Upper lobe of left lung (tissue), 6 donors: ENCODE measurements at regions not wholly inside any gene's neighbourhood (a gene's known extent, or its start where the extent isn't known, plus 50 kb on each side); places are given as distances from the start of the nearest gene placed in this dataset.

Source experiments
- ATAC-seq, 2 donors: fragments of 200-7000 bp; cut with Tn5 transposase; one replicate each; pipeline ENCODE4 v1.9.1; 2022; ENCODE audit warnings: mild to moderate bottlenecking in 2 of 2, moderate library complexity in 2 of 2; ENCODE audit not compliant: low FRiP score in 2 of 2
- DNase-seq, 2 donors: peaks; one replicate each; pipeline ENCODE4 v3.0.0-alpha.2; 2019 to 2020
- H3K27ac ChIP-seq, 4 donors: fragments of 200-600 bp; sonication (generic); one replicate each; pipeline ENCODE4 v1.5.1; 2016 to 2019
- H3K27me3 ChIP-seq, 4 donors: fragments of 200-600 bp; sonication (generic); one replicate each; pipeline ENCODE4 v1.5.1; 2017 to 2019
- H3K36me3 ChIP-seq, 4 donors: fragments of 200-600 bp; sonication (generic); one replicate each; pipeline ENCODE4 v1.5.1; 2016 to 2019
- H3K4me1 ChIP-seq, 4 donors: fragments of 200-600 bp; sonication (generic); one replicate each; pipeline ENCODE4 v1.5.1; 2018 to 2019
- H3K4me3 ChIP-seq, 4 donors: fragments of 200-600 bp; sonication (generic); one replicate each; pipeline ENCODE4 v1.5.1; 2017 to 2019; ENCODE audit warnings: mild to moderate bottlenecking in 2 of 4, moderate library complexity in 1 of 4
- H3K9me3 ChIP-seq, 4 donors: fragments of 200-600 bp; sonication (generic); one replicate each; pipeline ENCODE4 v1.5.1; 2018 to 2019
- EP300 ChIP-seq, 4 donors: sonication (generic); formaldehyde crosslinking; IDR thresholded peaks; one replicate each; pipeline ENCODE4 v1.5.1; 2017; ENCODE audit warnings: antibody characterized with exemption in 4 of 4, control low read depth in 2 of 4
- POLR2A ChIP-seq, 4 donors: fragments of 450-650 bp; IDR thresholded peaks; one replicate each; pipeline ENCODE4 v1.5.1; 2016 to 2017; ENCODE audit warnings: antibody characterized with exemption in 4 of 4, mild to moderate bottlenecking in 2 of 4
- POLR2AphosphoS5 ChIP-seq, 2 donors: sonication (generic); formaldehyde crosslinking; IDR thresholded peaks; one replicate each; pipeline ENCODE4 v1.5.1; 2017; ENCODE audit warnings: antibody characterized with exemption in 2 of 2
- WGBS, 2 donors: methylation state at CpG; one replicate each; pipeline ENCODE4 v1.1.5; 2017 to 2018; 5-methylcytosine and 5-hydroxymethylcytosine counted together
- TF ChIP-seq, protein P1 (sequence below), 6 experiments: fragments of 450-650 bp in 4 of 6; fragments of 200-600 bp in 2 of 6; sonication (generic) in 2 of 6; IDR thresholded peaks; one replicate each; pipeline ENCODE4 v1.5.1; 2016 to 2019; ENCODE audit warnings: antibody characterized with exemption in 6 of 6
- donor health status: DM: no; HTN: no; CAD: no; lungs with moderate emphysema.
- donor health status: DM: no; HTN: yes; CAD: no; lungs with severe emphysema.

DNA sequence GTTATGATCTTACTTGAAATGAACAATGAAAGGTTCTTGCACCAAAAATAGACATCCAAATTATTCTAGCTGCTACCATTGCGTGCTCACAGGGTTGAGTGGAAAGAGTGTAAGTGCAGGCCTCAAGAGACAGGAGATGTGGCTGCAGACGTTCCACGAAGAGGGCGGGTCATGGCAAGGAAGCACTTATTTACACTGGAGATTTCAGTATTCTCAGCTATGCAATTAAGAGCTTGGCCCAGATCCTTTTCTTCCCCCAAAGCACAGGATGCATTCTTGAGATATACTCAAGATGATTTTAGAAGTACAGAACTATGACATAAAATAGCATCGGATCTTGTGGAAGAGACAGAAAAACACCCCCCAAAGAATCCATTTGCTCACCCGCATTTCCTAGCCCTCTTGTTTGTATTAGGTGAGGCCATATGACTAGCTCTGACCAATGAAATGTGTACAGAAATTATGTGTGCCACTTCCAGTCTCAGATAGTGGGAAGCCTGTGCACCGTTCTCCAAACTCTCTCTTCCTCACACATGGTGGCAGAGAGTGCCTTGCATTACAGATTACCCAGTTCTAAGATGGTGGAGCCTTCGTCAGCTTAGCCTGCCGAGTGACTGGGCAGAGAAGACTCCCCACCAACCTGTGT is 261.4 kb downstream of the TTC8 start:
- 41 to 47% methylated on average over 9 of the region's 9 CpGs for WGBS, 2 donors
- TF ChIP-seq POLR2AphosphoS5 (IDR thresholded peaks at IDR 0.05) (no peak), POLR2A (IDR thresholded peaks at IDR 0.05) (no peak), EP300 (IDR thresholded peaks at IDR 0.05) (no peak)
- TF ChIP-seq, protein P1, sequence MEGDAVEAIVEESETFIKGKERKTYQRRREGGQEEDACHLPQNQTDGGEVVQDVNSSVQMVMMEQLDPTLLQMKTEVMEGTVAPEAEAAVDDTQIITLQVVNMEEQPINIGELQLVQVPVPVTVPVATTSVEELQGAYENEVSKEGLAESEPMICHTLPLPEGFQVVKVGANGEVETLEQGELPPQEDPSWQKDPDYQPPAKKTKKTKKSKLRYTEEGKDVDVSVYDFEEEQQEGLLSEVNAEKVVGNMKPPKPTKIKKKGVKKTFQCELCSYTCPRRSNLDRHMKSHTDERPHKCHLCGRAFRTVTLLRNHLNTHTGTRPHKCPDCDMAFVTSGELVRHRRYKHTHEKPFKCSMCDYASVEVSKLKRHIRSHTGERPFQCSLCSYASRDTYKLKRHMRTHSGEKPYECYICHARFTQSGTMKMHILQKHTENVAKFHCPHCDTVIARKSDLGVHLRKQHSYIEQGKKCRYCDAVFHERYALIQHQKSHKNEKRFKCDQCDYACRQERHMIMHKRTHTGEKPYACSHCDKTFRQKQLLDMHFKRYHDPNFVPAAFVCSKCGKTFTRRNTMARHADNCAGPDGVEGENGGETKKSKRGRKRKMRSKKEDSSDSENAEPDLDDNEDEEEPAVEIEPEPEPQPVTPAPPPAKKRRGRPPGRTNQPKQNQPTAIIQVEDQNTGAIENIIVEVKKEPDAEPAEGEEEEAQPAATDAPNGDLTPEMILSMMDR (IDR thresholded peaks at IDR 0.05) = no peak
- H3K36me3 ChIP-seq = no peaks in the 10 kb centered on the region
- no peak overlapping the region for H3K27ac ChIP-seq
- no peaks in the 10 kb centered on the region for H3K27me3 ChIP-seq
- no peak for DNase-seq
- H3K4me1 ChIP-seq = peaks cover 0 to 6% (median 0%) of the 10 kb centered on the region in 4 donors
- ATAC-seq = peak in 1 of 2 donors; percentile 65
- no peaks in the 10 kb centered on the region for H3K9me3 ChIP-seq
- H3K4me3 ChIP-seq = no peak overlapping the region

DNA sequence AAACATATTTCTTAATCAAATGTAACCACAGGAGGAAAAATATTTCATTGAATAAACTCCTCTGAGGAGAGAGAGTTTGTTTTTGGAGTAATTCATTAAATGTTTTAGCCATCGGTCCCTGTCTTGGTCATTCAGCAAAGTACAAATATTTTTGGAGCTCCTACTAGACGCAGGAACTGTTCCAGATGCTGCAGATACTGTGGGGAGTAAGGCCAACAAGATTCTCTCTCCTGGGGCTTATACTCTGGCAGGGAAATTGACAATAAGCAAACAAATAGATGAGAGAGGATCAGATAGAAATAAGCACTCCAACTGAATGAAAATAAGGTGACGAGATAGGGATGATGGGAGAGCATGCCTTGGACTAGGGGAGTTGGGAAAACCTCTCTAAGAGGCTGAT is 264.1 kb downstream of the TTC8 start:
- 80 to 87% methylated on average over 3 of the region's 3 CpGs for WGBS, 2 donors
- H3K4me1 ChIP-seq = peaks cover 0 to 6% (median 0%) of the 10 kb centered on the region in 4 donors
- no peaks in the 10 kb centered on the region for H3K36me3 ChIP-seq
- H3K4me3 ChIP-seq = no peak overlapping the region
- no peak overlapping the region for H3K27ac ChIP-seq
- ATAC-seq (no peak), DNase-seq (no peak)
- H3K9me3 ChIP-seq = no peaks in the 10 kb centered on the region
- no peaks in the 10 kb centered on the region for H3K27me3 ChIP-seq
- no peak for TF ChIP-seq EP300 (IDR thresholded peaks at IDR 0.05)
- no peak for TF ChIP-seq POLR2A (IDR thresholded peaks at IDR 0.05)
- no peak for TF ChIP-seq POLR2AphosphoS5 (IDR thresholded peaks at IDR 0.05)
- TF ChIP-seq, protein P1 (IDR thresholded peaks at IDR 0.05) = no peak

DNA sequence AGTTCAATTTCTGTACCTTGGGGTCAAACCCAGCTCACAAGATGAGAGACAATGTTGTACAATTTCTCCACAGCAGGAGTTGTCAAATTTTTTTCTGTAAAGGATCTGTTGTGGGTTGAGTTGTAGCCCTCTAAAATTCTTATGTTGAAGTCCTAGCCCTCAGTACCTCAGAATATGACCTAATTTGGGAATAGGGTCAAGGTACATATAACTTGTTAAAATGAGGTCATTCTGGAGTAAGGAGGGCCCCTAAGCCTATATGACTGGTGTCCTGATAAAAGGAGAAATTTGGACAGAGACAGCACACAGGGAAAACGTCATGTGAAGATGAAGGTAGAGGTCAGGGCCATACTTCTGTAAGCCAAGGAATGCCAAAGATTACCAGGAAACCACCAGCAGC is 264.9 kb downstream of the TTC8 start:
- H3K27ac ChIP-seq = no peak overlapping the region
- no peak for ATAC-seq
- no peaks in the 10 kb centered on the region for H3K27me3 ChIP-seq
- no peaks in the 10 kb centered on the region for H3K9me3 ChIP-seq
- no peaks in the 10 kb centered on the region for H3K36me3 ChIP-seq
- WGBS, 2 donors = 61 to 86% methylated on average over 1 of the region's 1 CpG
- TF ChIP-seq POLR2A (IDR thresholded peaks at IDR 0.05) (no peak), POLR2AphosphoS5 (IDR thresholded peaks at IDR 0.05) (no peak), EP300 (IDR thresholded peaks at IDR 0.05) (no peak)
- TF ChIP-seq, protein P1 (IDR thresholded peaks at IDR 0.05) = no peak
- H3K4me3 ChIP-seq = no peak overlapping the region
- DNase-seq = no peak
- peaks cover 0 to 6% (median 0%) of the 10 kb centered on the region in 4 donors for H3K4me1 ChIP-seq

DNA sequence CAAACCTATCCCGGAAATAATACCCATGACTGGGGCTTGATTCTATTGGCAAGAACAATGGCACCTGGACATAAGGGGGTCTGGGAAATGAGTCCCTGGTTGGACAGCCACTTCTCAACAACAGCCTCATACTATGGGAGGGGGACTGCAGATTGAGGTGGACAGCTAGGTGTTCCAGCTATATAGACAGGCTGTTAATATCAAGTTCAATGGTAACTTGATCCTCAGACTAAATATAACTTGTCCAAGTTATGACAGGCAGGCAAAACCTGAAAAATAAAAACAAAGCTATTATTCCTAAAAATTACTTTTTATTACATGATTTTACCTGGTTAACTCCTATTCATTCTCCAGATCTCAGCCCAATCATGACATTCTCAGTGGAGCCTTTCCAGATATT is 267.3 kb downstream of the TTC8 start:
- H3K27ac ChIP-seq = no peak overlapping the region
- ATAC-seq = no peak
- DNase-seq = no peak
- H3K36me3 ChIP-seq = no peaks in the 10 kb centered on the region
- WGBS, 2 donors = 91 to 100% methylated on average over 1 of the region's 1 CpG
- no peak for TF ChIP-seq POLR2AphosphoS5 (IDR thresholded peaks at IDR 0.05)
- no peaks in the 10 kb centered on the region for H3K4me1 ChIP-seq
- H3K27me3 ChIP-seq = no peaks in the 10 kb centered on the region
- H3K9me3 ChIP-seq = no peaks in the 10 kb centered on the region
- H3K4me3 ChIP-seq = no peak overlapping the region

DNA sequence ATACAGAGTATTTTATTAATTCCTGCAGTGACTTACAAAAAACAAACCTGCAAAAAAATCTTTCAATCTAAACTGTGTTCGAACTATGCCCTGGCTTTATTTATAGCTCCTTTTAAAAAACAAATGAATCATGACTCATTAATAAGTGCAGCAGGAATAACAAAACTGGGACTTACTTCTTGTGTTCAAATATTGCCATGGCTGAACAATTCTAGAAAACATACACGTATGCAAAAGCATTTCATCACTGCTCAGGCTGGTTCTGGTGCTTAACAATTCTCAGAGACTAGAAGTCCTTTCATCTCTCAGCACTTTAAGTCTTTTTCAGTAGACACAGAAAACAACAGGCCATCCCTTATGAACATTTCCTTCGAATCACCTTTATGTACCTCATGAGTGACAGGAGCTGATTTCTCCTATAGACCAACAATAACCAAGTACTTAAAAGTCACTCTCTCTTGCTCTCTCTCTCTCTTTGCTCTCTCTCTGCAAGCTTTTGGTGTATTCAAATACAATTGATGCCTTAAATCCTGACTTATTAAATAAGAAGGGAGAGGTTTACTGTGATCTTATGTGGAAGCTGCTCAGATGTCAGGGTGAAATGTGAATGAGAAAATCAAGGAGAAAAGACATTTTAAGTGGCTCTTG is 268.8 kb downstream of the TTC8 start:
- H3K27me3 ChIP-seq = no peaks in the 10 kb centered on the region
- 63 to 64% methylated on average over 3 of the region's 3 CpGs for WGBS, 2 donors
- H3K4me1 ChIP-seq = no peaks in the 10 kb centered on the region
- H3K9me3 ChIP-seq = no peaks in the 10 kb centered on the region
- DNase-seq (no peak), ATAC-seq (no peak)
- H3K27ac ChIP-seq = no peak overlapping the region
- no peak overlapping the region for H3K4me3 ChIP-seq
- no peaks in the 10 kb centered on the region for H3K36me3 ChIP-seq
- TF ChIP-seq, protein P1 (IDR thresholded peaks at IDR 0.05) = no peak
- TF ChIP-seq EP300 (IDR thresholded peaks at IDR 0.05) (no peak), POLR2A (IDR thresholded peaks at IDR 0.05) (no peak), POLR2AphosphoS5 (IDR thresholded peaks at IDR 0.05) (no peak)
